WTC11 (cell line): ENCODE measurements at regions not wholly inside any gene's neighbourhood (a gene's known extent, or its start where the extent isn't known, plus 50 kb on each side); places are given as distances from the start of the nearest gene placed in this dataset.

Experiments
- ATAC-seq: fragments of 200-7000 bp; cut with Tn5 transposase; 2 replicates; pipeline ENCODE4 v1.10.0; 2021; ENCODE audit warnings: mild to moderate bottlenecking, moderate library complexity
- CTCF ChIA-PET: fragments of 300-600 bp; sonication (Branson Sonifier 250); formaldehyde crosslinking; loops from one replicate; lab custom pipeline; 2021; ENCODE audit warnings: antibody characterized with exemption; lab: Charles Lee
- POLR2A ChIA-PET: fragments of 350-600 bp; sonication (Branson Sonifier 250); formaldehyde crosslinking; loops from one replicate; lab custom pipeline; 2021; ENCODE audit warnings: antibody characterized with exemption; lab: Charles Lee
- DNase-seq: peaks from one replicate; pipeline ENCODE4 v3.0.0; 2021; ENCODE audit warnings: low spot score
- H3K27ac Mint-ChIP-seq: 2 replicates; pipeline ENCODE4 v1.8.0; 2021; ENCODE audit warnings: mixed read lengths
- H3K27me3 Mint-ChIP-seq: 2 replicates; pipeline ENCODE4 v1.8.0; 2021; ENCODE audit warnings: low read depth, mild to moderate bottlenecking, moderate library complexity, mixed read lengths
- H3K36me3 Mint-ChIP-seq: 2 replicates; pipeline ENCODE4 v1.8.0; 2021; ENCODE audit warnings: mixed read lengths
- H3K4me1 Mint-ChIP-seq: 2 replicates; pipeline ENCODE4 v1.8.0; 2022; ENCODE audit warnings: mixed read lengths
- H3K4me3 Mint-ChIP-seq: 2 replicates; pipeline ENCODE4 v1.8.0; 2021; ENCODE audit warnings: mild to moderate bottlenecking, moderate library complexity, mixed read lengths
- H3K9me3 Mint-ChIP-seq: 2 replicates; pipeline ENCODE4 v1.8.0; 2021; ENCODE audit warnings: mixed read lengths
- CREM ChIP-seq: sonication (generic); formaldehyde crosslinking; IDR thresholded peaks from 2 replicates; pipeline ENCODE4 v1.8.1; 2022; ENCODE audit warnings: mild to moderate bottlenecking, missing genetic modification reagents, moderate library complexity
- ESRRA ChIP-seq: sonication (generic); formaldehyde crosslinking; IDR thresholded peaks from 2 replicates; pipeline ENCODE4 v1.8.1; 2022; ENCODE audit warnings: mild to moderate bottlenecking, missing genetic modification reagents, borderline replicate concordance
- FOXP1 ChIP-seq: sonication (generic); formaldehyde crosslinking; IDR thresholded peaks from 2 replicates; pipeline ENCODE4 v1.8.0; 2022; ENCODE audit warnings: missing genetic modification reagents, mild to moderate bottlenecking, moderate library complexity, borderline replicate concordance
- PRDM15 ChIP-seq: sonication (generic); formaldehyde crosslinking; IDR thresholded peaks from 2 replicates; pipeline ENCODE4 v1.8.0; 2022; ENCODE audit warnings: missing genetic modification reagents
- RELA ChIP-seq: sonication (generic); formaldehyde crosslinking; IDR thresholded peaks from 2 replicates; pipeline ENCODE4 v1.8.1; 2022; ENCODE audit warnings: missing genetic modification reagents, mild to moderate bottlenecking, borderline replicate concordance
- SMAD4 ChIP-seq: sonication (generic); formaldehyde crosslinking; IDR thresholded peaks from 2 replicates; pipeline ENCODE4 v1.8.0; 2022; ENCODE audit warnings: mild to moderate bottlenecking, missing genetic modification reagents
- SOX15 ChIP-seq: fragments of 250-450 bp; sonication (Bioruptor Pico); IDR thresholded peaks from 2 replicates; pipeline ENCODE4 v1.9.0; 2021; ENCODE audit warnings: mild to moderate bottlenecking
- TEAD1 ChIP-seq: sonication (generic); formaldehyde crosslinking; IDR thresholded peaks from 2 replicates; pipeline ENCODE4 v1.8.0; 2022; ENCODE audit warnings: mild to moderate bottlenecking, missing genetic modification reagents
- TP53 ChIP-seq: sonication (generic); formaldehyde crosslinking; IDR thresholded peaks from 2 replicates; pipeline ENCODE4 v1.8.1; 2023; ENCODE audit warnings: mild to moderate bottlenecking, missing genetic modification reagents
- ZBTB21 ChIP-seq: sonication (generic); formaldehyde crosslinking; IDR thresholded peaks from 2 replicates; pipeline ENCODE4 v1.8.1; 2023; ENCODE audit warnings: mild to moderate bottlenecking, missing genetic modification reagents, borderline replicate concordance
- ZNF232 ChIP-seq: sonication (generic); formaldehyde crosslinking; IDR thresholded peaks from 2 replicates; pipeline ENCODE4 v1.8.0; 2022; ENCODE audit warnings: mild to moderate bottlenecking, missing genetic modification reagents
- ZNF263 ChIP-seq: sonication (generic); formaldehyde crosslinking; IDR thresholded peaks from 2 replicates; pipeline ENCODE4 v1.8.1; 2022; ENCODE audit warnings: low read depth, mild to moderate bottlenecking, moderate library complexity, missing genetic modification reagents
- ZNF317 ChIP-seq: sonication (generic); formaldehyde crosslinking; IDR thresholded peaks from 2 replicates; pipeline ENCODE4 v1.8.1; 2023; ENCODE audit warnings: low read depth, mild to moderate bottlenecking, moderate library complexity, missing genetic modification reagents, borderline replicate concordance
- ZNF396 ChIP-seq: fragments of 250-450 bp; sonication (Bioruptor Pico); IDR thresholded peaks from 2 replicates; pipeline ENCODE4 v1.8.0; 2021; ENCODE audit warnings: mild to moderate bottlenecking, moderate library complexity, borderline replicate concordance
- ZNF416 ChIP-seq: fragments of 250-450 bp; sonication (Bioruptor Pico); IDR thresholded peaks from 2 replicates; pipeline ENCODE4 v1.9.0; 2021; ENCODE audit warnings: mild to moderate bottlenecking, inconsistent platforms
- ZNF423 ChIP-seq: fragments of 250-450 bp; sonication (Bioruptor Pico); IDR thresholded peaks from 2 replicates; pipeline ENCODE4 v2.1.2; 2022; ENCODE audit warnings: mild to moderate bottlenecking, moderate library complexity
- TF ChIP-seq, protein P1 (sequence below): sonication (generic); formaldehyde crosslinking; IDR thresholded peaks from 2 replicates; pipeline ENCODE4 v1.8.1; 2023; ENCODE audit warnings: mild to moderate bottlenecking, missing genetic modification reagents, moderate library complexity
- TF ChIP-seq, protein P2 (sequence below): sonication (generic); formaldehyde crosslinking; IDR thresholded peaks from 2 replicates; pipeline ENCODE4 v1.8.1; 2022; ENCODE audit warnings: mild to moderate bottlenecking, missing genetic modification reagents, moderate library complexity, borderline replicate concordance
- TF ChIP-seq, protein P3 (sequence below): sonication (generic); formaldehyde crosslinking; conservative IDR thresholded peaks from 2 replicates; pipeline ENCODE4 v1.8.1; 2023; ENCODE audit warnings: mild to moderate bottlenecking, low read depth, missing genetic modification reagents, moderate library complexity
- TF ChIP-seq, protein P4 (sequence below): fragments of 250-450 bp; sonication (Bioruptor Pico); IDR thresholded peaks from 2 replicates; pipeline ENCODE4 v2.1.2; 2022; ENCODE audit warnings: mild to moderate bottlenecking, moderate library complexity

- TF ChIP-seq, protein P1, sequence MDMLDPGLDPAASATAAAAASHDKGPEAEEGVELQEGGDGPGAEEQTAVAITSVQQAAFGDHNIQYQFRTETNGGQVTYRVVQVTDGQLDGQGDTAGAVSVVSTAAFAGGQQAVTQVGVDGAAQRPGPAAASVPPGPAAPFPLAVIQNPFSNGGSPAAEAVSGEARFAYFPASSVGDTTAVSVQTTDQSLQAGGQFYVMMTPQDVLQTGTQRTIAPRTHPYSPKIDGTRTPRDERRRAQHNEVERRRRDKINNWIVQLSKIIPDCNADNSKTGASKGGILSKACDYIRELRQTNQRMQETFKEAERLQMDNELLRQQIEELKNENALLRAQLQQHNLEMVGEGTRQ (CRISPR knock-in tag), result no peak
- TF ChIP-seq ZNF317 (CRISPR knock-in tag) (no peak), ZNF396 (CRISPR knock-in tag) (no peak), TEAD1 (CRISPR knock-in tag) (no peak), PRDM15 (CRISPR knock-in tag) (no peak), ZNF263 (CRISPR knock-in tag) (no peak), ZNF423 (CRISPR knock-in tag) (no peak)
- TF ChIP-seq, protein P2, sequence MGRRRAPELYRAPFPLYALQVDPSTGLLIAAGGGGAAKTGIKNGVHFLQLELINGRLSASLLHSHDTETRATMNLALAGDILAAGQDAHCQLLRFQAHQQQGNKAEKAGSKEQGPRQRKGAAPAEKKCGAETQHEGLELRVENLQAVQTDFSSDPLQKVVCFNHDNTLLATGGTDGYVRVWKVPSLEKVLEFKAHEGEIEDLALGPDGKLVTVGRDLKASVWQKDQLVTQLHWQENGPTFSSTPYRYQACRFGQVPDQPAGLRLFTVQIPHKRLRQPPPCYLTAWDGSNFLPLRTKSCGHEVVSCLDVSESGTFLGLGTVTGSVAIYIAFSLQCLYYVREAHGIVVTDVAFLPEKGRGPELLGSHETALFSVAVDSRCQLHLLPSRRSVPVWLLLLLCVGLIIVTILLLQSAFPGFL, result no peak
Measured at GRCh38 chr16:59590845-59591244, 856.7 kb upstream of the GOT2 start (continued).

DNA sequence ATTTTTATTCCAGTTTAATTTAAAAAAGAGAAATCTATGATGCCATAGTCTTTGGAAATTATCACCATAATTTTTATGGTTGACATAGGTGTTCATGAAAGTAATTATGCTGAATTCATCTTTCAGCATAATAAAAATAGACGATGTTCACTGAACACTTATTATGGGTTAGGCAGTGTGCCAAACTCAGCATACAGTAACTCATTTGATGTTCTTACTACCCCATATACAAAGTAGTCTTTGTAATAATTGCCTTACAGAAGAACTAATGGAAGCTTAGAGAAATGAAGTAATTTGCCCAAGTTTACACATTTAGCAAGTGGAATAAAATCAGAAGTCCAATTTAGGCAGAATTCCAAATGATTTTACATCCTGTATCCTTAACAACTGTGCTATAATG lies 852.2 kb upstream of the GOT2 start:
- TF ChIP-seq ZBTB21 (CRISPR knock-in tag) (no peak), ZNF232 (CRISPR knock-in tag) (no peak), TP53 (CRISPR knock-in tag) (no peak), CREM (CRISPR knock-in tag) (no peak), RELA (CRISPR knock-in tag) (no peak), ESRRA (CRISPR knock-in tag) (no peak), SOX15 (no peak), ZNF416 (CRISPR knock-in tag) (no peak), FOXP1 (CRISPR knock-in tag) (no peak), SMAD4 (CRISPR knock-in tag) (no peak)
- TF ChIP-seq, protein P3, sequence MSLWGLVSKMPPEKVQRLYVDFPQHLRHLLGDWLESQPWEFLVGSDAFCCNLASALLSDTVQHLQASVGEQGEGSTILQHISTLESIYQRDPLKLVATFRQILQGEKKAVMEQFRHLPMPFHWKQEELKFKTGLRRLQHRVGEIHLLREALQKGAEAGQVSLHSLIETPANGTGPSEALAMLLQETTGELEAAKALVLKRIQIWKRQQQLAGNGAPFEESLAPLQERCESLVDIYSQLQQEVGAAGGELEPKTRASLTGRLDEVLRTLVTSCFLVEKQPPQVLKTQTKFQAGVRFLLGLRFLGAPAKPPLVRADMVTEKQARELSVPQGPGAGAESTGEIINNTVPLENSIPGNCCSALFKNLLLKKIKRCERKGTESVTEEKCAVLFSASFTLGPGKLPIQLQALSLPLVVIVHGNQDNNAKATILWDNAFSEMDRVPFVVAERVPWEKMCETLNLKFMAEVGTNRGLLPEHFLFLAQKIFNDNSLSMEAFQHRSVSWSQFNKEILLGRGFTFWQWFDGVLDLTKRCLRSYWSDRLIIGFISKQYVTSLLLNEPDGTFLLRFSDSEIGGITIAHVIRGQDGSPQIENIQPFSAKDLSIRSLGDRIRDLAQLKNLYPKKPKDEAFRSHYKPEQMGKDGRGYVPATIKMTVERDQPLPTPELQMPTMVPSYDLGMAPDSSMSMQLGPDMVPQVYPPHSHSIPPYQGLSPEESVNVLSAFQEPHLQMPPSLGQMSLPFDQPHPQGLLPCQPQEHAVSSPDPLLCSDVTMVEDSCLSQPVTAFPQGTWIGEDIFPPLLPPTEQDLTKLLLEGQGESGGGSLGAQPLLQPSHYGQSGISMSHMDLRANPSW, result no peak
- TF ChIP-seq, protein P4, sequence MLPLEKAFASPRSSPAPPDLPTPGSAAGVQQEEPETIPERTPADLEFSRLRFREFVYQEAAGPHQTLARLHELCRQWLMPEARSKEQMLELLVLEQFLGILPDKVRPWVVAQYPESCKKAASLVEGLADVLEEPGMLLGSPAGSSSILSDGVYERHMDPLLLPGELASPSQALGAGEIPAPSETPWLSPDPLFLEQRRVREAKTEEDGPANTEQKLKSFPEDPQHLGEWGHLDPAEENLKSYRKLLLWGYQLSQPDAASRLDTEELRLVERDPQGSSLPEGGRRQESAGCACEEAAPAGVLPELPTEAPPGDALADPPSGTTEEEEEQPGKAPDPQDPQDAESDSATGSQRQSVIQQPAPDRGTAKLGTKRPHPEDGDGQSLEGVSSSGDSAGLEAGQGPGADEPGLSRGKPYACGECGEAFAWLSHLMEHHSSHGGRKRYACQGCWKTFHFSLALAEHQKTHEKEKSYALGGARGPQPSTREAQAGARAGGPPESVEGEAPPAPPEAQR (CRISPR knock-in tag), result no peak
- ATAC-seq (no peak), DNase-seq (no peak)
- H3K27ac Mint-ChIP-seq, result no peak overlapping the region
- no peaks in the 10 kb centered on the region for H3K27me3 Mint-ChIP-seq
- H3K4me1 Mint-ChIP-seq, result no peaks in the 10 kb centered on the region
- ChIA-PET POLR2A (no interaction called here), CTCF (no interaction called here)
- no peak overlapping the region for H3K4me3 Mint-ChIP-seq
- H3K9me3 Mint-ChIP-seq, result peaks cover 29% of the 10 kb centered on the region
- H3K36me3 Mint-ChIP-seq, result peaks cover 8% of the 10 kb centered on the region
